ENCODE measurements at regions not wholly inside any gene's neighbourhood (a gene's known extent, or its start where the extent isn't known, plus 50 kb on each side); places are given as distances from the start of the nearest gene placed in this dataset.
"Not testable (repeated sequence)": the region's sequence is repeated elsewhere in the genome, so short reads cannot be mapped to it uniquely, and the experiment has no call there.

DNA sequence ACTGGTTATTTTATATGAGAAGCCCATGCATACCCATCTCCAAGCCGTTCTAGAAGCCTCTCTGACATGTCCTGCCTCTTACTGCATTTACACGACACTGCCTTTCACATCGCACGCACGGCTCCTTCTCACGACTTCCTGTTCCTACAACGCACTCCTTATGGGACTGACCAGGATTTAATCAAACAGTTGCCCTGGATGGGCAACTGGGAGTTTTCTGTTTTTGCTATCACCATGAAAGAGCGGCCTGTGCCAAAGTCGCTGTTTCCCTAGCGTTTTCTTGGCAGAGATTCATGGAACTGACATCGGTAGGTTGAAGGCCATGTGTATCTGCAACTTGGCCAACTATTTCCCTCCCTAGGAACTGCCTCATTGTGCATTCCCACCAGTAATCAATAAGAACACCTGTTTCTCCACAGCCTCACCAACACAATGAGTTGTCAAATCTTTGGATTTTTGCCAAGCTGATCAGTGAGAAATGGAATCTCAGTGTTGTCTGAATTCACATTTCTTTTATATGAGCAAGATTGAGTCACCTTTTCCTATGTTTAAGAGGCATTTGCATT is 97.2 kb upstream of the OTOS start:
- DNase-seq: no peak
- H3K4me1 Mint-ChIP-seq (ENCODE audit: low read depth): peaks cover 7% of the 10 kb centered on the region
- no peak overlapping the region for H3K4me3 Mint-ChIP-seq
- H3K9me3 Mint-ChIP-seq: no peaks in the 10 kb centered on the region
- no peaks in the 10 kb centered on the region for H3K36me3 Mint-ChIP-seq (ENCODE audit: insufficient read depth)
- no peak for ATAC-seq
- H3K27me3 Mint-ChIP-seq (ENCODE audit: low read depth): peaks cover 18% of the 10 kb centered on the region

DNA sequence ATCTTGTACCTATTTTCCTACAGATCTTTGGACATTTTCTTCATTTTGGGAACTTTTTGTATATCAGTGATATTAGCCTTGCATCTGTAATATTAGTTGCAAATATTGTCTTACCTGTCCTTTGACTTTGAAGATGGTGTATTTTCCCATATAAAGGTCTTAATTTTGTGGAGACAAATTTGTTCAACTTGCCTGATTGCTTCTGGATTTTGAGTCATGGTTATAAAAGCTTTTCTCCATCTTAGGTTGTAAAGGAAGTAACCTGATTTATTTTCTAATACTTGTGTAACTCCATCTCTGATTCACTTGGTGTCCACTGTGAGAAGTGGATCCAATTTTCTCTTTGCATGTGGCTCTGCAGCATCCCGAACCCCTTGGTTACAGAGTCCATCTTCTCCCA is 97.7 kb upstream of the OTOS start:
- no peaks in the 10 kb centered on the region for H3K9me3 Mint-ChIP-seq
- peaks cover 7% of the 10 kb centered on the region for H3K4me1 Mint-ChIP-seq (ENCODE audit: low read depth)
- H3K27me3 Mint-ChIP-seq (ENCODE audit: low read depth): peaks cover 18% of the 10 kb centered on the region
- ATAC-seq (no peak), DNase-seq (no peak)
- H3K4me3 Mint-ChIP-seq: no peak overlapping the region
- H3K36me3 Mint-ChIP-seq (ENCODE audit: insufficient read depth): no peaks in the 10 kb centered on the region

DNA sequence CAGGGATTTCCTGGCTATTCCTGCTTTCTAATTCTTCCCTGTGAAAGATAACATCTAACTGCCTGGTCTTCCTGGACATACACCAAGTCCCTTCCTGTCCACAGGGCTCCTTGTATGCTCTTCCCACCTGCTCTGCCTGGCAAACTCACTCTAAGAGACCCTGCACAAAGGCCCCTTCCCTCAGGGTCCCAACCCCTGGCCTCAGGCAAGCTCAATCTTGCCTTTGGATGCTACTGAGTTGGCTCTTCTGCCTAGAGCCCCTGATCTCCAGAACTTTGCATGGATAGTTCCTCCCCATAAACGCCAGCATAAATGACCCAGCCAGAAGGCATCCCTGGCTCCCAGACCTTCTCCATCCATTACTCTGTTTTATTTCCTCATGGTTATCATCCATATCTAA is 98.3 kb upstream of the OTOS start:
- no peak for DNase-seq
- Mint-ChIP-seq H3K4me1 (ENCODE audit: low read depth) (peaks cover 7% of the 10 kb centered on the region), H3K36me3 (ENCODE audit: insufficient read depth) (no peaks in the 10 kb centered on the region), H3K9me3 (no peaks in the 10 kb centered on the region), H3K27me3 (ENCODE audit: low read depth) (peaks cover 18% of the 10 kb centered on the region), H3K4me3 (no peak overlapping the region)
- no peak for ATAC-seq

DNA sequence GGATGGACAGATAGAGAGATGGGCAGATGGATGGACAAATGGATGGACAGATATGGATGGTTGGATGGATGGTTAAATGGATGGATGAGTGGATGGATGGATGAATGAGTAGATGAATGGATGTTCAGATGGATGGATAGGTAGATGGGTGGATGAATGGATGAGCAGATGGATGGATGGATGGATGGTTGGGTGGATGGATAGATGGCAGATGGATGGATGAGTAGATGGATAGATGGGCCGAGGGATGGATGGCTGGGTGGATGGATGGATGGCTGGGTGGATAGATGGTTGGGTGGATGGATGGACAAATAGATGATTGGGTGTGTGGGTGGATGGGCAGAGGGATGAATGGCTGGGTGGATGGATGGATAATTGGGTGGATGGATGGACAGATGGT is 98.9 kb upstream of the OTOS start:
- H3K27me3 Mint-ChIP-seq (ENCODE audit: low read depth): peaks cover 22% of the 10 kb centered on the region
- H3K9me3 Mint-ChIP-seq: no peaks in the 10 kb centered on the region
- ATAC-seq: no peak
- H3K4me3 Mint-ChIP-seq: no peak overlapping the region
- H3K4me1 Mint-ChIP-seq (ENCODE audit: low read depth): peaks cover 2% of the 10 kb centered on the region
- H3K36me3 Mint-ChIP-seq (ENCODE audit: insufficient read depth): no peaks in the 10 kb centered on the region
- no peak for DNase-seq

DNA sequence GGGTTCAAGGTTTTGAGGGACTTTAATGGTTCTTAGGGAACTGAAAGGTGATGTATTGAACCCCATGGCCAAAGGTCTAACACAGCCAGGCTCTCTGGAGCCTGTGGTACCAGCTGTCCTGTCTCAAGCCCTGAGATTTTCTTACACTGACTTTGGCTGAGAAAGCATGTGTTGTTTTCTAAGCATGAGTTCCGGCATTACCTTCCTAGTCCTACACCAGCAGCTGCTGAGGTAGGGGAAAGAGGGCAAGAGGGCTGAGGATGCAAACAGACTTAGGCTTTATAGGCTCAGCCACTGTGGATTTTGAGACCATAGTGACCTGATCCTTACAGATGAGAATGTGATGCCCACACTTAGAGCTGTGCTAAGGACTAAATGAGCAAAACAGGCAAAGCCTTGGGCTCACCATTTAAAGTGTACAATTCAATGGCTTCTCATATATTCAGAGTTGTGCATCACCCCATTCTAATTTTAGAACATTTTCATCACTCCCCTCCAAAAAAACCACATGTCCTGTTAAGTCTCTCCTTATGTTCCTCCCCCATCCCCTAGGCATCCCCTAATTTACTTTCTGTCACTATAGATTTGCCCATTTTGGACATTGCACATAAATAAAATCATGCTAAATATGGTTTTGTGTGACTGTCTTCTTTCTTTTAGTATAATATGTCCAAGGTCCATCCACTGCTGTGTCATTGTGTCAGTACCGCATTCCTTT is 99.7 kb upstream of the OTOS start:
- no peaks in the 10 kb centered on the region for H3K4me1 Mint-ChIP-seq (ENCODE audit: low read depth)

DNA sequence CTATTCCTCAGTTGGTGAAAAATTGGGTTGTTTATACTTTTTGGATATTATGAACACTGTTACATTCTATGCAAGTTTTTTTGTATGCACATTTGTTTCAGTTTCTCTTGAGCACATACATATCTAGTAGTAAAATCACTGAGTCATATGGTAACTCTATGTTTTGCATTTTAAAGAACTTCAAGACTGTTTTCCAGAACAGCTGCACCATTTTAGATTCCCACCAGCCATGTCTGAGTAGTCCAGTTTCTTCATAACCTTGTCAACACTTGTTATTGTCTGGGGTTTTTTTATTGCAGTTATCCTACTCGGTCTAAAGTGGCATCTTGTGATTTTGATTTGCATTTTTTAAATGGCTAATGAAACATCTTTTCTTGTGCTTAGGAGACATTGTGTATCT is 100.3 kb upstream of the OTOS start:
- H3K9me3 Mint-ChIP-seq: no peaks in the 10 kb centered on the region
- ATAC-seq (peak; percentile 14 to 37), DNase-seq (no peak)
- no peaks in the 10 kb centered on the region for H3K36me3 Mint-ChIP-seq (ENCODE audit: insufficient read depth)
- no peaks in the 10 kb centered on the region for H3K4me1 Mint-ChIP-seq (ENCODE audit: low read depth)
- peaks cover 29% of the 10 kb centered on the region for H3K27me3 Mint-ChIP-seq (ENCODE audit: low read depth)
- H3K4me3 Mint-ChIP-seq: no peak overlapping the region

More for the DNA sequence above, 99.7 kb upstream of the OTOS start:
- Mint-ChIP-seq H3K4me3 (no peak overlapping the region), H3K9me3 (no peaks in the 10 kb centered on the region), H3K27me3 (ENCODE audit: low read depth) (peaks cover 24% of the 10 kb centered on the region), H3K36me3 (ENCODE audit: insufficient read depth) (no peaks in the 10 kb centered on the region)
- ATAC-seq: no peak
- no peak for DNase-seq

DNA sequence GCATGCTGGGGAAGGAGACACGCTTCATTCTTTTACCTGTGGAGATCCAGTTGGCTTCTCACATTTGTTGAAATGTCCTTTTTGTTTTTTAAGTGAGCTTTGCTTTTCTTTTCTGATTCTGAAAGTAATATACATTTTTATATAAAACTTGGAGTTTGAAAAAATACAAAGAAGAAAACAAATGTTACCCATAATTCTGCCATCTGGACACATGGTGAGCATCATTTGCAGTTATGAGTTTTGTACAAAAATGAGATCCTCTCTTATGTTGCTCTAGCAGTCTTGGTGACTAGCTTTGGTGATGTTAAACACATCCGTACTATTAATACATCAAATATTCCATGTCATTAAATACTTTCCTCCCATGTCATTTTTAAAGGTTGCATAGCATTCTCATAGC is 101.1 kb upstream of the OTOS start:
- H3K27me3 Mint-ChIP-seq (ENCODE audit: low read depth): peaks cover 32% of the 10 kb centered on the region
- H3K4me3 Mint-ChIP-seq: no peak overlapping the region
- DNase-seq (no peak), ATAC-seq (no peak)
- no peaks in the 10 kb centered on the region for H3K4me1 Mint-ChIP-seq (ENCODE audit: low read depth)
- H3K36me3 Mint-ChIP-seq (ENCODE audit: insufficient read depth): no peaks in the 10 kb centered on the region
- H3K9me3 Mint-ChIP-seq: no peaks in the 10 kb centered on the region

DNA sequence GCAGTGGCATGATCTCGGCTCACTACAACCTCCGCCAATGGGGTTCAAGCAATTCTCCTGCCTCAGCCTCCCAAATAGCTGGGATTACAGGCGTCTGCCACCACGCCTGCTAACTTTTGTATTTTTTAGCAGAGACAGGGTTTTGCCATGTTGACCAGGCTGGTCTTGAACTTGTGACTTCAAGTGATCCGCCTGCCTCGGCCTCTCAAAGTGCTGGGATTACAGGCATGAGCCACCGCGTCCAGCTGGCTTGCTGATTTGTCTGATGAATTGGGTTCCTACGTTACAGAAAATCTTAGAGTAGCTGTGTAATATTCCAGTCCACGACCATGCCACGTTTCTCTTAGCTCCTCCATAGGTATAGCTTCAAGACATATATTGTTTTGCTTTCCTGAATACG is 102.6 kb upstream of the OTOS start:
- H3K27me3 Mint-ChIP-seq (ENCODE audit: low read depth): peaks cover 38% of the 10 kb centered on the region
- ATAC-seq; H3K9me3 Mint-ChIP-seq; H3K4me3 Mint-ChIP-seq; H3K4me1 Mint-ChIP-seq (ENCODE audit: low read depth); DNase-seq; H3K36me3 Mint-ChIP-seq (ENCODE audit: insufficient read depth): not testable (repeated sequence)

DNA sequence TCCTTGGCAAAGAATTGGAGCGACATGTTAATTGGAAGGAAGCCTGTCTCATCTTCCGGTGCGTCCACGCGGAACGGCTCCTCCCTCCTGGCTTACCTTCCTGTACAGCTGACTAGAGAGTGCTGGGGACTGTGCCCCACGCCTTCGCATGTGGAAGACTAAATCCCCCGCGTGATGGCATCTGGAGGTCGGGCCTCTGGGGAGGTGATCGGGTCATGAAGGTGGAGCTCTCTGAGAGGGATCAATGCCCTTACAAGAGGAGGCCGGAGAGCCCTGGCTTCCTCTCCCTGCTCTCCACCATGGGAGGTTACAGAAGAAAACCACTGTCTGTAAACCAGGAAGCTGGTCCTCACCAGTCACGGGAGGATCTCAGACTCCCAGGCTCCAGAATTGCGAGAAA is 104.1 kb upstream of the OTOS start:
- Mint-ChIP-seq H3K4me3 (no peak overlapping the region), H3K36me3 (ENCODE audit: insufficient read depth) (no peaks in the 10 kb centered on the region), H3K9me3 (no peaks in the 10 kb centered on the region), H3K4me1 (ENCODE audit: low read depth) (no peaks in the 10 kb centered on the region), H3K27me3 (ENCODE audit: low read depth) (peaks cover 32% of the 10 kb centered on the region)
- DNase-seq (no peak), ATAC-seq (no peak)

DNA sequence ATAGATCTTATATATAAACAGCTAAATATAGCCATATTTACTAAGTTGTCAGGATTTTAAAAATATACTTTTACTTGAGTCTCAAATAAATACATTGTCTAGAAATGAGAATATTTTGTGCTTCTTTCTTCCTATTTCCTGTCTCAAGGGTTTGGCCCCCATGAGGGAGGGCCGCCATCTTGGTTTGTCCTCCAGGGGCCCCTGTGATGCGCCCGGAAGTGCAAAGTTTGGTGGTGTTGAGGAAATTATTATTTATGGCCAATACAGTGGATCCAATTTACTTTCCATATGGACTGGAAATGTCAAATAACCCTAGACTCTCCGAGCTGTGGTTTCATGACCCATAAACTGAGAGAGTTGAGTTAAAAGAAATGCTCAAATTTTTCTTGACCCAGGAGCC is 104.7 kb upstream of the OTOS start:
- Mint-ChIP-seq H3K27me3 (ENCODE audit: low read depth) (peaks cover 31% of the 10 kb centered on the region), H3K4me1 (ENCODE audit: low read depth) (no peaks in the 10 kb centered on the region), H3K9me3 (no peaks in the 10 kb centered on the region), H3K4me3 (no peak overlapping the region), H3K36me3 (ENCODE audit: insufficient read depth) (no peaks in the 10 kb centered on the region)
- no peak for DNase-seq
- ATAC-seq: no peak

DNA sequence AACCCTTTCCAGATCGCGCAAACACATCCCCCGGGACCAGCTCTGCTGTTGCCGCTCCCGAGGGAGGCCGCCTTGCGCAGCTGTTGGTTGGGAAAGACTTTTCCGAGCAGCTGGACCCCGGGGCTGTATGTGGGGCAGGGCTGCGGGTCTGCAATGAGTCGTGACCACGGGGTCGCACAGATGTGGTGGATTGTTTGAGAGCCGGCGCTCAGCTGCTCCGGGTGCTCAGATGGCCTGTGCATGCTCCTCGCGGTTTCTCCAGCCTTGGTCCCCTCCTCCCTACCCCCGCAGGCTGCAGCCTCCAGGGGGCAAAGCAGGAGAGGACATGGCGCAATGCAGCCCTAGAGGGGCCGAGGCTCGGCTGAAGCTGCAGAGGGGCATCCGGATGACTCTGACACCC is 105.2 kb upstream of the OTOS start:
- DNase-seq: no peak

DNA sequence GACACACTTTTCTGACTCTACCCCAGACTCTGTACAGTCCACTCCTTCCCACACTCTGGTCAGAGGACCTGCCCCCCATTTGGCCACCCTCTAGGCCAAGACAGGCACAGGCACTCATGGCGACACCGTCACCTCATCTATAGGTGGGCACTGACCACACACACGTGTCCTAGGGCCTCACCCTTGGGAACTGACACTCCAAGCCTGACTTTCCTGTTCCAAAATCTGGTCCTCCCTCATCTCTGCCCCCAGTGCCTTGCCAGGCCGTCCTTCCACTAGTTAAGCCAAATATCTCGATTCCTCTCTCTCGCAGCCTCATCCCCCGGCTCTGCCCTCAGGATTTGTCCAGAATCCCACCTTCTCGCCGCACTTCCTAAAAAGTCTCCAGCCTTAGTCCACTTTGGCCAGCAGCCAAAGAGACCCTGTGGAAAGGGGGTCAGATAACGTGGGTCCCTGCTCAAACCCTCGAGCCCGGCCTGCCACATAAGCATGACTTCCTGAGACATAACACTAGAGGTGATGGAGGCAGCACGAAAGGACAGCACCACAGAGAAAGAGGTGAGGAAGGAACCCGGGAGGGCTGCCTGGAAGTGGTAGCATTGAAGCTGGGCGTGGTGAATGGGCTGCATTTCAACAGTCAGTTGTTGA is 105.8 kb upstream of the OTOS start:
- Mint-ChIP-seq H3K4me3 (no peak overlapping the region), H3K36me3 (ENCODE audit: insufficient read depth) (no peaks in the 10 kb centered on the region), H3K27me3 (ENCODE audit: low read depth) (peaks cover 27% of the 10 kb centered on the region), H3K9me3 (no peaks in the 10 kb centered on the region), H3K4me1 (ENCODE audit: low read depth) (no peaks in the 10 kb centered on the region)
- DNase-seq (no peak), ATAC-seq (no peak)

More for the DNA sequence above, 105.2 kb upstream of the OTOS start:
- ATAC-seq: no peak
- Mint-ChIP-seq H3K27me3 (ENCODE audit: low read depth) (peaks cover 28% of the 10 kb centered on the region), H3K4me1 (ENCODE audit: low read depth) (no peaks in the 10 kb centered on the region), H3K4me3 (no peak overlapping the region), H3K36me3 (ENCODE audit: insufficient read depth) (no peaks in the 10 kb centered on the region), H3K9me3 (no peaks in the 10 kb centered on the region)

DNA sequence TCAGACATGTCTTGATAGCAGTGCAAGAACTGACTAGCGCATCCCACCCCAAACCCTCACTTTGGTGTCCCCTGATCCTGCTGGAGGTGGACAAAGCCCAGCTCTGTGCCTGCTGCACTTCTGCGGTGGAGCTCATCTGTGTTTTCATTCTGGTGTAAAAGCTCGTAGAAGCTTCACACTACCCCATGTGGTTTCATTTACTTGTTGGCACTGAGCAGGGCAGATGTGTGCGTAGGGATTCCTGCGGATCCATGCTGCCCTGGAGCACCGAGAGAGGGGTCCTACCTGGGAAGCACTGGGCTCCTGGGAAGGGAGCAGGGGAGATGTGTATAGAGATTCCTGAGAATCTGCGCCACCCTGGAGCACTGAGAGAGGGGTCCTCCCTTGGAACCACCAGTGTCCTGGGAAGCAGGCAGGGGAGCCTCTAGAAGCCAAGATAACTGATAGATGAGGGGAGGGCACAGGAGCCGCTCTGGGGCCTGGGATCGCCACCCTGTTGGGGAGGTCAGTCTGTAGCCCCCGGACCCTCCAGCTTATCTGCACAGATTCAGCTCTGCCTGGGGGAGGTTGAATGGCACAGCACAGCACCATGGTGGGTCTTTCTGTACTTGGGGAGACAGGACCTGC is 106.9 kb upstream of the OTOS start:
- Mint-ChIP-seq H3K9me3 (no peaks in the 10 kb centered on the region), H3K36me3 (ENCODE audit: insufficient read depth) (no peaks in the 10 kb centered on the region), H3K4me1 (ENCODE audit: low read depth) (no peaks in the 10 kb centered on the region), H3K4me3 (no peak overlapping the region), H3K27me3 (ENCODE audit: low read depth) (peaks cover 26% of the 10 kb centered on the region)
- DNase-seq (no peak), ATAC-seq (no peak)

DNA sequence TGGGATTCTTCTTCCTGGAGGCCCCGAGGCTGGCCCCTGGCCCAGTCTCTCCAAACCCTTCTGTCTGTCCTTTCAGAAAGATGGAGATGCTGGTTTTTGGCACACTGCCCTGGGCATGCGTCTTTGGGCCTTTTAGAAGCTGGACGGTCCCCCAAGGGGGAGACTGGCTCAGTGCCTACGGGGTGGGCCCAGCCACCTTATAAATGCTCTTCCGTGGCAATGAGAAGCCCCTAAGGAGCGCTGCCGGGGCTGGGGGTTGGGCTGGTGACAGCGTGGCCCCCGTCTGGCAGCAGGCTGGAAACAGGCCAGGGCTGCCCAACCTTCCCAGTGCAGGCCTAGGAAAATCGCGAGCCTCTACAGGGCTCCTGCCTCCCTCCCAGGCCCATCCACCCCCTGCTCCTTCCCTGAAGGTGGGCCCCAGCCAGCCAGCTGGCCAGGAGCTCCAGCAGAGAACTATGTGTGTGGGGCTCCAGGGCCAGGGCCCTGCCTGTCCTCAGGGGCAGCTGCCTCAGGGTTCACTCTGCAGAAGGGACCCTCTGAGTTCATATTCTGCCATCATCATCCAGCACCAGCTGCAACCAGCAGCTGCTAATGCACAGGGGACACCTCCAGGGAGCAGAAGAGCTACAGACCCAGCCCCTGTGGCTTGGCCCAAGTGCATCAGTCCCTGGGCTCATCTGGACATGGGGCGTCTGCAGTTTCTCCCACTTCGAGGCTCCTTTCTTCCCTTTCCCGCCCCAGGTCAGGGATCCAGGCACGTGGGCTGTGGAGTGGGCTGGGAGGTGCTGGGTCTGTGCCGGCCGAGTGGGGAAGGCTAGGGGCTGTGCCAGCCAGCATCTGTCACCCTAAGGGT is 107.6 kb upstream of the OTOS start:
- H3K4me1 Mint-ChIP-seq (ENCODE audit: low read depth): no peaks in the 10 kb centered on the region
- ATAC-seq: no peak
- DNase-seq: no peak
- no peaks in the 10 kb centered on the region for H3K36me3 Mint-ChIP-seq (ENCODE audit: insufficient read depth)
- peaks cover 29% of the 10 kb centered on the region for H3K27me3 Mint-ChIP-seq (ENCODE audit: low read depth)
- no peak overlapping the region for H3K4me3 Mint-ChIP-seq
- H3K9me3 Mint-ChIP-seq: no peaks in the 10 kb centered on the region
